ENCODE measurements at regions not wholly inside any gene's neighbourhood (a gene's known extent, or its start where the extent isn't known, plus 50 kb on each side); places are given as distances from the start of the nearest gene placed in this dataset.

DNA sequence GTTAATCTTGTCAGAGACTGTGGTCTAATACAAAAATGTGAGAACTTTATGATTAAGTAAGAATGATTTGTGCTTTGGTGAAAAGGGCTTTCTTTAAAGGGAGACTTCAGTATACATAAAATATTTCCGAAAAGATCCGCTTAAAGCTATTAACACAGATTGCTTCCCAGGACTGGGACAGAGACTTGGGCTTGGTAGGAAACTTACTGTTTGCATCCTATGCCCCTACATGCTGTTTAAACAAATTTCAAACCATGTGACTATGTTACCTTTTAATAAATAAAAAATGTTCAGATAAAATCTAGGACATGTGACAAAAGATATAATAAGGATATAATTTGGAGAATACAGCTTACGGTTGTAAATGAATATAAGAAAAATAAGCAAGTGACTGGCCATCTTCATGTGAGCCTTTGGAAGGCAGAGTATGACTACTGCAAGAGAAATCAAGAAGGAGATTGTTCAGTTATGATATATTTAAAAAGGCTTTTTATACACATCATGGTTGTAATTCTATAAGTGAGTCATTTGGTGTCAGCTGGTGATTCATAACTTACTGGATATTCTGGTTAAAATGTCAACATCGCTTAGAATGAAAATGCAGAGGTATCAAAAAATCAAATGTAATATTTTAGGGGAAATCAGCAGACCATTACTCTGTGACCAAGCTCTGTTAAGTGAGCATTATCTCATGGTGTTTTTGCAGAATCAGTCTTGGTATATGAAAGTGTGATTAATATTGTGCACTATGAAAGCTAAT, 234.7 kb upstream of the E2F7 start:
- TF ChIP-seq, protein P1, sequence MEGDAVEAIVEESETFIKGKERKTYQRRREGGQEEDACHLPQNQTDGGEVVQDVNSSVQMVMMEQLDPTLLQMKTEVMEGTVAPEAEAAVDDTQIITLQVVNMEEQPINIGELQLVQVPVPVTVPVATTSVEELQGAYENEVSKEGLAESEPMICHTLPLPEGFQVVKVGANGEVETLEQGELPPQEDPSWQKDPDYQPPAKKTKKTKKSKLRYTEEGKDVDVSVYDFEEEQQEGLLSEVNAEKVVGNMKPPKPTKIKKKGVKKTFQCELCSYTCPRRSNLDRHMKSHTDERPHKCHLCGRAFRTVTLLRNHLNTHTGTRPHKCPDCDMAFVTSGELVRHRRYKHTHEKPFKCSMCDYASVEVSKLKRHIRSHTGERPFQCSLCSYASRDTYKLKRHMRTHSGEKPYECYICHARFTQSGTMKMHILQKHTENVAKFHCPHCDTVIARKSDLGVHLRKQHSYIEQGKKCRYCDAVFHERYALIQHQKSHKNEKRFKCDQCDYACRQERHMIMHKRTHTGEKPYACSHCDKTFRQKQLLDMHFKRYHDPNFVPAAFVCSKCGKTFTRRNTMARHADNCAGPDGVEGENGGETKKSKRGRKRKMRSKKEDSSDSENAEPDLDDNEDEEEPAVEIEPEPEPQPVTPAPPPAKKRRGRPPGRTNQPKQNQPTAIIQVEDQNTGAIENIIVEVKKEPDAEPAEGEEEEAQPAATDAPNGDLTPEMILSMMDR (IDR thresholded peaks at IDR 0.05; ENCODE audit: low read length, missing control alignments) = no peak
- H3K4me3 ChIP-seq (replicated peaks; ENCODE audit: low read depth, low read length) = no peak overlapping the region
- DNase-seq (ENCODE audit: low read depth) = peak; percentile 58

GRCh38 chr12:77299001-77299400, 233.6 kb upstream of the E2F7 start:
- no peak overlapping the region for H3K4me3 ChIP-seq (replicated peaks; ENCODE audit: low read depth, low read length)
- DNase-seq (ENCODE audit: low read depth) = no peak
- TF ChIP-seq, protein P1 (IDR thresholded peaks at IDR 0.05; ENCODE audit: low read length, missing control alignments) = no peak

- peak; percentile 24 for DNase-seq (ENCODE audit: low read depth)
Measured at GRCh38 chr12:77294016-77294415, 228.6 kb upstream of the E2F7 start.

GRCh38 chr12:77274926-77275325, 209.6 kb upstream of the E2F7 start:
- TF ChIP-seq, protein P1 (IDR thresholded peaks at IDR 0.05; ENCODE audit: low read length, missing control alignments) = no peak
- H3K4me3 ChIP-seq (replicated peaks; ENCODE audit: low read depth, low read length) = no peak overlapping the region

More at GRCh38 chr12:77294016-77294415, 228.6 kb upstream of the E2F7 start:
- H3K4me3 ChIP-seq (replicated peaks; ENCODE audit: low read depth, low read length) = no peak overlapping the region
- TF ChIP-seq, protein P1 (IDR thresholded peaks at IDR 0.05; ENCODE audit: low read length, missing control alignments) = no peak

DNA sequence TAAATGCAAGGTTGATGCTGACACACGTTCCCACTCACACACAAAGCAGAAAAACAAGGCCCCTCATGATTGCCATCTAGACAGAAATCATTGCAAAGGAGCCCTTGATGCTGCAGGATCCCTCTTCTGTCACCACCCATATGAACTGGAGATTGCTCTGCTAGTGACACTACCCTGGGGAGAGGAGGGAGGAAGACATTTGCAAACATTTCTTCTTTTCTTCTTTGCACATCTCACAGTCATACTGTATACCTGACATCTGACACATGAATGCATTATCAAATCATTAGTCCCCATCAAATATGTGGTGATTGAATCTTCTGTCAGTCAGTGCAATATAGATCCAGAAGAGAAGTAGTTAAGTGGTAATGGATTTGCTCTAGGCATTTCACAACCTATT, 208.5 kb upstream of the E2F7 start:
- no peak for DNase-seq (ENCODE audit: low read depth)
- TF ChIP-seq, protein P1 (IDR thresholded peaks at IDR 0.05; ENCODE audit: low read length, missing control alignments) = no peak

More at GRCh38 chr12:77274926-77275325, 209.6 kb upstream of the E2F7 start:
- DNase-seq (ENCODE audit: low read depth) = no peak

GRCh38 chr12:77256956-77257355, 191.6 kb upstream of the E2F7 start:
- peak; percentile 57 for DNase-seq (ENCODE audit: low read depth)
- TF ChIP-seq, protein P1 (IDR thresholded peaks at IDR 0.05; ENCODE audit: low read length, missing control alignments) = no peak
- H3K4me3 ChIP-seq (replicated peaks; ENCODE audit: low read depth, low read length) = no peak overlapping the region

More for the DNA sequence above, 208.5 kb upstream of the E2F7 start:
- no peak overlapping the region for H3K4me3 ChIP-seq (replicated peaks; ENCODE audit: low read depth, low read length)

DNA sequence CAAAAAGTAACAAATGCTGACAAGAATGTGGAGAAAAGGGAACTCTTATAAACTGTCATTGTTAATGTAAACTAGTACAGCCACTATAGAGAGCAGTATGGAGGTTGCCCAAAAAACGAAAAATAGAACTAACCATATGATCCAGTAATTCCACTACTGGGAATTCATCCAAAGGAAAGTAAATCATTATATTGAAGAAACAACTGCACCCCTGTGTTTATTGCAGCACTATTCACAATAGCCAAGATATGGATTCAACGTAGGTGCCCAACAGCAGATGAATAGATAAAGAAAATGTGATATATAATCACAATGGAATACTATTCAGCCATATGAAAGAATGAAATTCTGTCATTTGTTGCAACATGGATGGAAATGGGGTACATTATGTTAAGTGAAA, 188.0 kb upstream of the E2F7 start:
- H3K4me3 ChIP-seq (replicated peaks; ENCODE audit: low read depth, low read length) = no peak overlapping the region

More for the DNA sequence above, 188.0 kb upstream of the E2F7 start:
- no peak for DNase-seq (ENCODE audit: low read depth)
- TF ChIP-seq, protein P1 (IDR thresholded peaks at IDR 0.05; ENCODE audit: low read length, missing control alignments) = no peak

All from fibroblast of pulmonary artery (primary cell).